Heart left ventricle (tissue), 13 donors: ENCODE measurements at regions not wholly inside any gene's neighbourhood (a gene's known extent, or its start where the extent isn't known, plus 50 kb on each side); places are given as distances from the start of the nearest gene placed in this dataset.

ENCODE experiments used
- POLR2A ChIP-seq, 2 donors: fragments of 450-650 bp; IDR thresholded peaks; one replicate each; pipeline ENCODE4 v1.6.1; 2017; ENCODE audit warnings: antibody characterized with exemption in 2 of 2, mild to moderate bottlenecking in 2 of 2, moderate library complexity in 2 of 2
- TF ChIP-seq, protein P1 (sequence below), 12 donors: fragments of 200-600 bp; sonication (generic) in 4 of 12; IDR thresholded peaks; one replicate each; pipeline versions ENCODE4 v1.5.0 to v1.8.0; 2018 to 2022; ENCODE audit warnings: antibody characterized with exemption in 12 of 12, mild to moderate bottlenecking in 5 of 12
- donor health status: ischemic (EF 13 %, LVEDD 7.1; RV severe dilation, severe dysfunction).
- donor health status: DM: no; HTN: yes; CAD: no.
- donor health status: DM: no; HTN: no; CAD: no.
- donor health status: ischemic (EF 25% LVEDD 6.9; RV normal size, moderate dysfunction).
- donor health status: ischemic (EF 25% LVEDD 5.7; RV mildly dilated, moderate dysfunction).
- donor health status: ischemic (EF 35%, LVEDD 5.7; RV mildly dilated, moderate dysfunction).
- donor health status: nonischemic (EF 11% LVEDD 7.7; RV severe dilation, severe dysfunction).
- donor health status: DM: yes; HTN: yes; CAD: no.
- donor health status: PGD.
- donor health status: ischemic (EF 29% LVEDD 5.4; RV normal size, mild dysfunction).
- donor health status: nonischemic (EF 23%, LVEDD 6.1; RV moderate dilation, normal function).

DNA sequence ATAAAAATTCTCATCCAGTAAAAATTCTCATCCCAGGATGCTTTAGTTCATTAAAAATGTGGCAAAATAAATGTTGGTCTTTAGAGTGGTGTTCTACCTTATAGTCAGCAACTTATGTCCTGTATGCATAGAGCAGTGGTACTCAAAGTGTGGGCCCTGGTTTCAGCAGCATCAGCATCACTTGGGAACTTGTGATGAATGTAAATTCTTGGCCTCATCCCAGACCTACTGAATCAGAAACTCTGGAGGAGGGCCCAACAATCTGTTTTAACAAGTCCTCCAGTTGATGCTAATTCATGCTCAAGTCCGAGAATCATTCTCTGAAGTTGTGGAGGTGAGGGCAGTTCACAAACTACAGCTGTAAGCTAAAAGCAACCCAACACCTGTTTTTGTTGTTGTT is 307.3 kb upstream of the SATB1 start:
- TF ChIP-seq, protein P1, sequence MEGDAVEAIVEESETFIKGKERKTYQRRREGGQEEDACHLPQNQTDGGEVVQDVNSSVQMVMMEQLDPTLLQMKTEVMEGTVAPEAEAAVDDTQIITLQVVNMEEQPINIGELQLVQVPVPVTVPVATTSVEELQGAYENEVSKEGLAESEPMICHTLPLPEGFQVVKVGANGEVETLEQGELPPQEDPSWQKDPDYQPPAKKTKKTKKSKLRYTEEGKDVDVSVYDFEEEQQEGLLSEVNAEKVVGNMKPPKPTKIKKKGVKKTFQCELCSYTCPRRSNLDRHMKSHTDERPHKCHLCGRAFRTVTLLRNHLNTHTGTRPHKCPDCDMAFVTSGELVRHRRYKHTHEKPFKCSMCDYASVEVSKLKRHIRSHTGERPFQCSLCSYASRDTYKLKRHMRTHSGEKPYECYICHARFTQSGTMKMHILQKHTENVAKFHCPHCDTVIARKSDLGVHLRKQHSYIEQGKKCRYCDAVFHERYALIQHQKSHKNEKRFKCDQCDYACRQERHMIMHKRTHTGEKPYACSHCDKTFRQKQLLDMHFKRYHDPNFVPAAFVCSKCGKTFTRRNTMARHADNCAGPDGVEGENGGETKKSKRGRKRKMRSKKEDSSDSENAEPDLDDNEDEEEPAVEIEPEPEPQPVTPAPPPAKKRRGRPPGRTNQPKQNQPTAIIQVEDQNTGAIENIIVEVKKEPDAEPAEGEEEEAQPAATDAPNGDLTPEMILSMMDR (IDR thresholded peaks at IDR 0.05): no peak
- TF ChIP-seq POLR2A (IDR thresholded peaks at IDR 0.05): no peak
